GM12878 (cell line): ENCODE measurements at regions not wholly inside any gene's neighbourhood (a gene's known extent, or its start where the extent isn't known, plus 50 kb on each side); places are given as distances from the start of the nearest gene placed in this dataset.
A peak's percentile ranks its signal among the peaks of the same experiment; 100 is the strongest.

Source experiments
- BCL11A ChIP-seq: IDR thresholded peaks from 2 replicates; pipeline ENCODE4 v1.6.1; 2011; ENCODE audit warnings: low read depth, low read length
- E2F8 ChIP-seq: fragments of 450-650 bp; IDR thresholded peaks from 2 replicates; pipeline ENCODE4 v1.6.1; 2018; ENCODE audit warnings: mild to moderate bottlenecking, low read depth, moderate library complexity; ENCODE audit not compliant: partially characterized antibody
- EZH2 ChIP-seq: IDR thresholded peaks from 2 replicates; pipeline ENCODE4 v1.6.1; 2012; ENCODE audit warnings: low read depth, mild to moderate bottlenecking, control low read depth, inconsistent platforms, low read length, borderline replicate concordance; ENCODE audit not compliant: control insufficient read depth
- IRF5 ChIP-seq: fragments of 450-650 bp; IDR thresholded peaks from 2 replicates; pipeline ENCODE4 v1.6.1; 2017; ENCODE audit warnings: borderline replicate concordance
- MLLT1 ChIP-seq: fragments of 450-650 bp; IDR thresholded peaks from 2 replicates; pipeline ENCODE4 v1.6.1; 2016; ENCODE audit warnings: mild to moderate bottlenecking
- PKNOX1 ChIP-seq: fragments of 450-650 bp; IDR thresholded peaks from 2 replicates; pipeline ENCODE4 v1.6.1; 2016; ENCODE audit warnings: mild to moderate bottlenecking
- RAD51 ChIP-seq: fragments of 450-650 bp; IDR thresholded peaks from 2 replicates; pipeline ENCODE4 v1.6.1; 2016; ENCODE audit warnings: moderate library complexity, mild to moderate bottlenecking, inconsistent platforms
- RELB ChIP-seq: fragments of 450-650 bp; IDR thresholded peaks from 2 replicates; pipeline ENCODE4 v1.6.1; 2017; ENCODE audit warnings: low read depth, mild to moderate bottlenecking, moderate library complexity
- SIN3A ChIP-seq: IDR thresholded peaks from 2 replicates; pipeline ENCODE4 v1.6.1; 2012; ENCODE audit warnings: low read depth, low read length, improper control_type of control experiment
- SMC3 ChIP-seq: IDR thresholded peaks from 2 replicates; pipeline ENCODE4 v1.6.1; 2011; ENCODE audit warnings: low read length, improper control_type of control experiment, borderline replicate concordance
- SREBF2 ChIP-seq: IDR thresholded peaks from 2 replicates; pipeline ENCODE4 v1.6.1; 2012; ENCODE audit warnings: mild to moderate bottlenecking, low read length
- SRF ChIP-seq, 2 experiments: IDR thresholded peaks; 2 replicates each; pipeline ENCODE4 v1.6.1; 2011; ENCODE audit warnings: low read depth in 2 of 2, low read length in 2 of 2, mild to moderate bottlenecking in 1 of 2, moderate library complexity in 1 of 2
- TCF7 ChIP-seq: IDR thresholded peaks from 2 replicates; pipeline ENCODE4 v1.6.1; 2014; ENCODE audit warnings: antibody characterized with exemption, borderline replicate concordance
- ZNF384 ChIP-seq: IDR thresholded peaks from 2 replicates; pipeline ENCODE4 v1.6.1; 2012; ENCODE audit warnings: low read depth, mild to moderate bottlenecking, low read length, improper control_type of control experiment, borderline replicate concordance
- ZNF687 ChIP-seq: fragments of 450-650 bp; IDR thresholded peaks from 2 replicates; pipeline ENCODE4 v1.6.1; 2017; ENCODE audit warnings: mild to moderate bottlenecking, moderate library complexity

GRCh38 chr4:128516301-128516969, 228.8 kb upstream of the PGRMC2 start (continued):
- peak; percentile 81; the same call in 1 of the 2 replicates for TF ChIP-seq ZNF384
- TF ChIP-seq SREBF2 = no peak
- TF ChIP-seq MLLT1 = no peak
- no peak for TF ChIP-seq RAD51
- TF ChIP-seq BCL11A = peak; percentile 17; the same call in 1 of the 2 replicates
- no peak for TF ChIP-seq EZH2
- no peak for TF ChIP-seq SIN3A
- no peak for TF ChIP-seq E2F8
- no peak for TF ChIP-seq RELB
- TF ChIP-seq TCF7 = no peak
- no peak for TF ChIP-seq PKNOX1
- no peak for TF ChIP-seq SMC3
- TF ChIP-seq ZNF687 = no peak
- TF ChIP-seq IRF5 = no peak
- no peak for TF ChIP-seq SRF (IDR thresholded peaks at IDR 0.05; ENCODE audit: low read depth in 2 of 2, low read length in 2 of 2)
